Islet precursor cell (in vitro differentiated cells): ENCODE measurements at regions not wholly inside any gene's neighbourhood (a gene's known extent, or its start where the extent isn't known, plus 50 kb on each side); places are given as distances from the start of the nearest gene placed in this dataset.
A peak's percentile ranks its signal among the peaks of the same experiment; 100 is the strongest.
"Not testable (repeated sequence)": the region's sequence is repeated elsewhere in the genome, so short reads cannot be mapped to it uniquely, and the experiment has no call there.

Experiments
- DNase-seq: peaks from one replicate; pipeline ENCODE4 v3.0.0-alpha.2; 2018

GRCh38 chr7:16369855-16370254 lies 51.5 kb downstream of the CRPPA start:
- no peak for DNase-seq

DNA sequence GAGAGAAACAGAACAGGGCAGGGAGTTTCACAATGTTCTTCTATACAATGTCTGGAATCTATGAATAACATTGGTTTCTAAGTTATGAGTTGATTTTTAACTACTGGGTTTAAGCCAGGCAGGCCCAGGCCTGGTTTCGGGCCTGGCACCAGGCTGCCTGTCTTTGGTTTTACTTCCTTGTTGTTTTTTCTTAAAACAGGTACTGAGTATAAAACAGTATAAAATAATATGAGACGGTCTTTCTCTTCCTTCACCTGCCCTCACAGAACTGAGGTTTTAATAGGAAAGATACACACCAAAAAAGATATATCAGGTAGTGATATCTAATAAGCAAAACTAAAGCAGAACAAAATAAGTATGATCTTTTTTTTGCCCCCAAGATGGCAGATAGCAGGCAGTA lies 52.0 kb downstream of the CRPPA start:
- not testable (repeated sequence) for DNase-seq

DNA sequence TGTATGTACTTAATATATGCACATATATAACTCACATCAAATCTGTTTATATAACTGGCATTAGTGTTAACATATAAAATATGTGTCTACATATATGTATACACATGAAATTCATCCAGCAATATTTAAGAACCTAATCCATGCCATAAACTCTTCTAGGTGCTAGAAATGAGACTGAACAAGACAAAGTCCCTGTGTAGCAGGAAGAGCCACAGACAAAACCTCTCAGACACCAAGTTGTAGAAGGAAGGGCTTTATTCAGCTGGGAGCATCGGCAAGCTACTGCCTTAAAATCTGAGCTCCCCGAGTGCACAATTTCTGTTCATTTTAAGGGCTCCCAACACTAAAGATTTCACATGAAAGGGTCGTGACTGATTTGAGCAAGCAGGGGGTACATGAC lies 52.5 kb downstream of the CRPPA start:
- no peak for DNase-seq

DNA sequence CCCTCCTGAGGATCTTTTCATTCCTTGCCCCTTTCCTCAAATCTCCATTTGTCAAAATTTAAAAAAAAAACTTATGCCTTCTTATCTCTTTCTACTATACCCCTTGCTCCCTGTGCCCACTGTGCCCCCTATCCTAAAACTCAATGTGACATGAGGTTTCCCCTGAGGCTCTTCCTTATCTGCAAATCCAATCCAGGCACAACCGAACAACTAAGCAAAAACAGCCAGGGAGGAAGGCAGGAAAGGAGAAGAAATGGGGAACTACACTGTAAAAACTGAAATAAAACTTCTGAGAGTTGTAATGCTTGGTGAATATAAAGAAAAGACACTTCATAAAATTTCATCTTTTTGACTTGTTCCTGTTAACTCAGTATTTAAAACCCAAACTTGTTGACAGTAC lies 54.2 kb downstream of the CRPPA start:
- no peak for DNase-seq

DNA sequence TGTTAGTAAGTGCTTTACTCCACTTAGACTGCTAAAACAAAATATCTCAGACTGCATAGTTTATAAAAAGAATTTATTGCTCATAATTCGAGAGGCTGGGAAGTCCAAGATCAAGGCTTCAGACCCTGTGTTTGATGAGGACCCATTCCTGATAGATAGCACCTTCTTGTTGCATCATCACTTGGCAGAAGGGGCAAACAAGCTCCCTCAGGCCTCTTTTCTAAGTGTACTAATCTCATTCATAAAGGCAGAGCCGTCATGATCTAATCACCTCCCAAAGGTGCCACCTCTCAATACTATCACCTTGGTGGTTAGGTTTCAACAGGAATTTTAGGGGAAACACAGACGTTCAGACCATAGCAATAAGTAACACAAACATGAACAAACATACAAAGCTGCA lies 55.4 kb downstream of the CRPPA start:
- no peak for DNase-seq

- no peak for DNase-seq
Observed at GRCh38 chr7:16365177-16365576, 56.2 kb downstream of the CRPPA start.

DNA sequence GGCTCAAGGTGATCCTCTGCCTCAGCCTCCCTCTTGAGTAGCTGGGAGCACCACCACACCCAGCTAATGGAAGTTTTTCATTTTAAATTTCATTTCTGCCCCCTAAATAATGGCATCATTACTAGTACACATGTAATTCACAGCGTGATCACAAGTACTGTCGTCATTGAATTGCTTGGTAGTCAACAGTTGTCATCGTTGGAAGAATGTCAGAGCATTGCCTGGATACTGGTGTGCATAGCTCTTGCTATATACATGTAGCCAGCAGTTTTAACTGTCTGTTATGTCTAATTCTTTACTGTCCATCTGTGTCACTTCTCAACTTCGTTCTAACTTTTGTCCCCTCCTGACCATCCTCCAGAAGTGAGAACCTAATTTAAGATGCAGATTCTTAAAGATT lies 62.1 kb downstream of the CRPPA start:
- no peak for DNase-seq

GRCh38 chr7:16357921-16358320 lies 63.4 kb downstream of the CRPPA start:
- DNase-seq: no peak

DNA sequence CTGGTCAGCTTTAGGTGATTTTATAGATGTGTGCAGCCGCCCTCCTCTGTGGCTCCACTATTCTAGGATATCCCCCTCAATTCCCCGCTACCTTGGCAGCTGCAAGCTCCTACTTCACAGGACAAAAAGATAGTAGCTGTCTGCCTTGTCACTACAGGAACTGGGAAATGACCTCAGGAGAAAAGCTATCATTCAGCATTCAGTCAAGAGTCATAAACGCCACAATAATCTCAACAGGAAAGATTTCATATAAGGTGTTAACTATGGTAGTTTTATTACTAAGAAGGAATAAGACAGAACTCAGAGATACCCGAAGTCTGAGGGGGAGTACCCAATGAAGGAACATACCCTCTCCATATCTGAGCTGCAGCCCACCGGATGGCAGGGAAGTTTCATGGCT lies 63.9 kb downstream of the CRPPA start:
- no peak for DNase-seq

DNA sequence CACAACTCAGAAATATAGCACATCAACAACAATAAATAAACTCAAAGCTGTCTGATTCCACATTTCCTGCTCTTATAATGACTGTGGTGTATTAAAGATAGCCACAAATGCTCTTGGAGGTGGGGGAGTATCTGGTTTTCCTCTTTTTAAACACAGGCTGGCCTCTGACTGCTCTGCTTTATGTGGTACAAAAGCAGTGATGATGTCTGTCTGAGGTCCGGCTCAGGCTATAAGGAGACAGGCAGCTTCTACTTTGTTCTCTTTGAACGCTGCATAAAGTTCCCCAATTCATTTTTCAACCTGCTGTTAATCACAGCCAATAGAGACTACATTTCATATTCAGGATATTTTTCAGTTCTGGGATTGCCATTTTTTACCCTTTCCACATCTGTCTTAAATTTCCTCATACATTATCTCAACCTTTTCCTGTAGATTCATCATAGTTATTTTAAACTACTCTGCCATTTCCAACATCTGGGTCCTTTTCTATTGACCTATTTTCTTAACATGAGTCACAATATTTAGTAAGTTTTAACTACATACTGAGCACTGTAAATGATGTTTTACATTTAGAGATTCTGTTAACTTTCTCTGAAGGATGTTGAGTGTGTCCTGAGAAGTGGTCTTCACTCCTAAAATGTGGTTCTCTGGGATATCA lies 64.9 kb downstream of the CRPPA start:
- DNase-seq: no peak

DNA sequence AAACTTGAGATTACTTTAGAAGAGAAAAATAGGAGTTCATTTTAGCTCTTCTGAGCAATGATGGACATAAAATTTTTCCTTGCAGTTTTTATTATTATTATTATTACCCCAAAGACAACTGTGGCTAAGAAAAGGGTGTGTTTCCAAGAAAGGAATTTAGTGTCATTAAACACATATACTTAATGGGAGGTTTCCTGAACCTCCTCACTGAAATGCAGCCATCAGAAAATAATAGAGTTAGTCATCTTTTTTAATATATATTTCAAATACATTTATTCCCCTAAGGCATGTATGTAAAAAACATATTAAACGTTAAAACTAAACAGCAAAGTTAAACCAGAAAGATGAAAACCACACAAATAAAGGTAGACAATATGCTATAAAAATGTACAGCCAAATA lies 66.8 kb downstream of the CRPPA start:
- no peak for DNase-seq

GRCh38 chr7:16353226-16353625 lies 68.1 kb downstream of the CRPPA start:
- DNase-seq: no peak

GRCh38 chr7:16350634-16351033 lies 70.7 kb downstream of the CRPPA start:
- DNase-seq: no peak

GRCh38 chr7:16348251-16348650 lies 73.1 kb downstream of the CRPPA start:
- DNase-seq: no peak

GRCh38 chr7:16347827-16348192 lies 73.5 kb downstream of the CRPPA start:
- peak; percentile 60 for DNase-seq

DNA sequence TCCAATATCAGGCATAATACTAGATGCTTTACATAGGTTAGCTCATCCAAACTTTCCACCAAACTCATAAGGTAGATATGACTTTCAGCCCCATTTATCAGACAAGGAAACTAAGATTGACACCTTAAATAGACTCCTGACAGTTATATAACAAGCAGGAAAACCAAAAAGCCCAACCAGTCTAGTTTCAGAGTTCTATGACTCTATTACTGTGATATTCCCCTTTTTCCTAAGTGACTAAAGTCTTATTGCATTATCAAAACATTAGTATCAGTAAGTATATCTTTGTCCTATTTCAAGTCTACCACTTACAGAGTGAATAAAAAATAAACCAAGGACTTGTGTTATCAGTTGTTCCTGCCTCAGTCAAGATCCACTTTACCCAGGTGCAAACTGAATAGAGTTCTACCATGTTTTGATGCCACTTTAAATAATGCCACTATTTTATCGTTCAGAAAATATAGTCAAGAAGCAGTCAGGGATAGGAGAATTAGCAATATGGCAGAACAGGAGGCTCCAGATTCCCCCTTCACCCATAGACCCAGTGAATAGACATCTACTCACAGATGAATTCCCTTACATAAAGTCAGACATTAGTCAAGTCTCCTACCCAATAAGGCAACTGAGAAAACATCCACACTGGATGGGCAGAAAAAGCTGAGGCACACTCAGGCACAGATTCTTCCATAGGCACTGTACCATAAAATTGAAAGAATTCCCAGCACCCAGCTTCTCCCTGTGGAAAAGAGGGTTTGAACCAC lies 74.1 kb downstream of the CRPPA start:
- no peak for DNase-seq

- DNase-seq: peak; percentile 59
Observed at GRCh38 chr7:16345979-16346958, 75.1 kb downstream of the CRPPA start.

DNA sequence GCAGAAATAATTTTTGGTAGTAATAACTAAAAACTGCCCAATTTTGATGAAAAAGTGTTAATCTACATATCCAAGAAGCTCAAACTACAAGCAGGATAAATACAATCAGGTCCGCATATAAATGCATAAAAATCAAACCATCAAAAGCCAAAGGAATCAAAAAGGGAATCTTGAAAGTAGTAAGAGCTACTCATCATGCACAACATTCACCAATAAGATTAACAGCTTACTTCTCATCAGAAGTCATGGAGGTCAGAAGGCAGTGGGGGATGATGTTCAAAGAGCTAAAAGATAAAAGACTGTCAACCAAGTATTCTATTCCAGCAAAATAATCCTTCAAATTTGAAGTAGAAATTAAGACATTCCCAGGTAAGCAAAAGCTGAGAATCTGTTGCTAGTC lies 76.4 kb downstream of the CRPPA start:
- DNase-seq: no peak

DNA sequence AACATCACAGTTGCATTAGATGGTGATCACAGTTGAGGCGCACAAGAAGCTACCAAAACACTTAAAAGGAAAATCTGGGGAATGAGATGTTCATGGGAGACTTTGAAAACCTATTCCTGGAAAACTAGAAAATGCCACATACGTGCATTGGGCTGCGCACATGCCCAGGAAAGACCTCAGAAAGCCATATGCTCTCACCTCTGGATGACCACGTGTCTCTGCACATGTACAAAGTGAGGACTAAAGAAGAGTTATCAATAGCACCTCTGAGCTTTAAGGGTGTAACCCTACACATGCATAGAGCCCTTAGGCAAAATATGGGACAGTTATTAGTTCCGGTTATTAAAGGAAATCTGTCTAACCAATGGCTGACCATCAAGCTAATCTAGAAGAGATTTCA lies 77.7 kb downstream of the CRPPA start:
- DNase-seq: no peak

GRCh38 chr7:16338065-16338464 lies 83.3 kb downstream of the CRPPA start:
- no peak for DNase-seq

DNA sequence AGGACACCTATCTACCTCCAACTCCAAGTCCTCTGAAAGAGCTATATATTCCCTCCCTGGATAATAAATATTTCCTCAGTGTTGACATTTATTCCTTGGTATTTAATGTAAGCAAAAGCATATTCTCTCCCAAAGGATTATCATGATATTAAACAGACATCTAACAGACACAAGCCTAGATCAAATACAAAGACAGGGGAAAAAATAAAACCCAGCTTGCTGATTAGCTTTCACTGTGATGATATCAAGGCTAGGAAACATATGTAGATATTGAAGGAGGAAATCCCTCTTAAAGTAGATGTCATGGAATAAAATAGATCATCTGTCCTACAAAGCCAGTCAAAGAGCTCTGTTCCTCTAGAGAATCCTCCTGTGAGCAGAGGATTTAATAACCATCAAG lies 95.2 kb downstream of the CRPPA start:
- no peak for DNase-seq

DNA sequence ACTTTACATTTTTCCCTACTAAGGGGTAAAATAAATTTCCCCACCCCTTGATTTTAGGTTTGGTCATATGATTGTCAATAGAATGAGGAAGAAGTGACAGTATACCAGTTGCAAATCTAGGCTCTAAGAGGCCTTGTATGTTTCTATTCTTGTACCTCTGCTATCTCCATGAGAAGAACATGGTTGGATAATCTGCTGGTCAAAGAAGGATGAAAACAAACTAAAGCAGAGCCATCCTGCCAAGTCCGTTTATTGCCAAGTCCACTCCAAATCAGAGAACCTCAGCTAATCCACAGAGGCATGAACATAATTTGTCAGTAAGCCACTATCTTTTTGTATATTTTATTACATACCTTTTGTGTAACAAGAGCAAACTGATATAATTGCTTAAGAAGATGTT lies 98.0 kb downstream of the CRPPA start:
- DNase-seq: no peak

GRCh38 chr7:16320099-16320660 lies 101.2 kb downstream of the CRPPA start:
- DNase-seq: no peak
